AG10803 (cell line): ENCODE measurements at regions not wholly inside any gene's neighbourhood (a gene's known extent, or its start where the extent isn't known, plus 50 kb on each side); places are given as distances from the start of the nearest gene placed in this dataset.

ENCODE experiments used
- DNase-seq: peaks from one replicate; pipeline ENCODE4 v3.0.0; 2010; ENCODE audit warnings: low read depth
- H3K4me3 ChIP-seq: 2 replicates; pipeline ENCODE4 v1.5.1; 2011; ENCODE audit warnings: mild to moderate bottlenecking, low read length, control low read depth
- CTCF ChIP-seq: conservative IDR thresholded peaks from 2 replicates; pipeline ENCODE4 v1.5.1; 2011; ENCODE audit warnings: mild to moderate bottlenecking, low read length, control low read depth, inconsistent platforms

GRCh38 chr10:27440478-27440877 is 63.6 kb upstream of the RAB18 start:
- DNase-seq: no peak
- TF ChIP-seq CTCF: no peak
- H3K4me3 ChIP-seq: no peak overlapping the region

- no peak for TF ChIP-seq CTCF
- H3K4me3 ChIP-seq: no peak overlapping the region
- DNase-seq: no peak
These were observed 64.1 kb upstream of the RAB18 start for GRCh38 chr10:27440021-27440420.

DNA sequence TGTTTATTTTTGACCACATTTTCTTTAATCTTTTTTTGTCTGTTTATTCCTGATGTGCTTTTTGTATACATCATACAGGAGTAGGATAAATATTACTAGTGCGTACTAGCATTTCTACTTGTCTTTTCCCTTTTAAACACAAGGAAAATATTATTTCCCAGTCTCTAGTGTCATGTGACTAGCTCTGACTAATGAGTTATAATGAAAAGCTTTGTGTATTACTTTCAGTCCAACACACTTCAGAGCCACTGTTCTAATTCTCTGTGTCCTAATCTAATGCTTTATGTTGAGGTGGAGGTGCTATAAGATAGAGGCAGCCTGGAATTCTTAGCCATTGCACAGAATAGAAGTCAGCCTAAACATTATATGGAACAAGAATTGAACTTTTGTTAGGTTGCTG is 65.0 kb upstream of the RAB18 start:
- DNase-seq: no peak
- no peak for TF ChIP-seq CTCF

DNA sequence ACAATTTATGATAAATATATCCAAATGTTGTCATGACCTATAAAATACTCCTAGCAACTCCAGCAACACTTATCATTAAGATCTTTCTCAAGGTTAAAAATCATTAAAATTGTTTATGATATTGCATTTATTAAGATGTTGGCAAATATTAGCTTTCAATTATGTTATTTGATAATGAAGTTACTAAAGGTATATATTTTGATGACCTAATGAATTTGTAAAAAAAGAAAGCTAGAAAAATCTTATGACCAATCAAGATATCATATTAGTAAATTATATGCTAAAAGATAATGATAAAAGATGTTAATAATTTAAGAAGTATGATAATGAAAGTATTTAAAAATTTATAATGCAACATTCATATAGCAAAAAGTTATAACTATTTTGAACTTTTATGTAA is 66.3 kb upstream of the RAB18 start:
- no peak for DNase-seq
- H3K4me3 ChIP-seq: no peak overlapping the region
- TF ChIP-seq CTCF: no peak

More for the DNA sequence above, 65.0 kb upstream of the RAB18 start:
- H3K4me3 ChIP-seq: no peak overlapping the region

DNA sequence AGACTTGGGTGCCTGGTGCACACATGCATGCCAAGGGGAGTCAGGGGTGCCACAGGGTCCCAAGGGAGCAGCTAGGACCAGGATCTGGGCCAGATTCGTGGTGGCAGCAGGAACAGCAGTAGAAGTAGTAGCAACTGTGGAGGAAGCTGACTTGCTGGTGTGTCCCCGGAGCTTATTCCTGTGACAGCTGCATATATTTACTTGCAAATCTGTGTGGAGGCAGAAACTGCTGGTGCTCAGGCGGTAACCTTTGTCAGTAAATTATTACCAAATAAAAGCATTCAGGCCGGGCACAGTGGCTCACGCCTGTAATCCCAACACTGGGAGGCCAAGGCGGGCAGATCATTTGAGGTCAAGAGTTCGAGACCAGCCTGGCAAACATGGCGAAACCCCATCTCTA is 67.4 kb upstream of the RAB18 start:
- no peak for DNase-seq
- no peak for TF ChIP-seq CTCF
- H3K4me3 ChIP-seq: no peak overlapping the region

DNA sequence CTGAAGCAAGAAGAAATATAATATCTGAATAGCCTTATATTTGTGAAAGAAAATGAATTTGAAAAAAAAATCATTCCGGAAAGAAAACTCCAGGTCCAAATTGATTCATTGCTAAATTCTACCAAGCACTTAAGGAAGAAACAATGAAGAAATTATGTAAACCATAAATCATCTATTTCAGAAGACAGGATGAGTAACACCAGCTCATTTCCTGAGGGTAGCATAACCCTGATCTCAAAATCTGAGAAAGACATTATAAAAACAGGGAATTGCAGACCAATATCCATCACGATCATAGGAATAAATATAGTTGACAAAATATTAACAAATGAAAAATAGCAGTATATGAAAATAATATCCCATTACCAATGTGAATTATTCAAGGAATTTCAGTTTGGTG is 70.1 kb upstream of the RAB18 start:
- H3K4me3 ChIP-seq: no peak overlapping the region
- no peak for DNase-seq
- TF ChIP-seq CTCF: no peak

- DNase-seq: no peak
- TF ChIP-seq CTCF: no peak
- H3K4me3 ChIP-seq: no peak overlapping the region
These were observed 77.1 kb upstream of the RAB18 start for GRCh38 chr10:27426948-27427467.
